ENCODE measurements at regions not wholly inside any gene's neighbourhood (a gene's known extent, or its start where the extent isn't known, plus 50 kb on each side); places are given as distances from the start of the nearest gene placed in this dataset.
"Not testable (repeated sequence)": the region's sequence is repeated elsewhere in the genome, so short reads cannot be mapped to it uniquely, and the experiment has no call there.

DNA sequence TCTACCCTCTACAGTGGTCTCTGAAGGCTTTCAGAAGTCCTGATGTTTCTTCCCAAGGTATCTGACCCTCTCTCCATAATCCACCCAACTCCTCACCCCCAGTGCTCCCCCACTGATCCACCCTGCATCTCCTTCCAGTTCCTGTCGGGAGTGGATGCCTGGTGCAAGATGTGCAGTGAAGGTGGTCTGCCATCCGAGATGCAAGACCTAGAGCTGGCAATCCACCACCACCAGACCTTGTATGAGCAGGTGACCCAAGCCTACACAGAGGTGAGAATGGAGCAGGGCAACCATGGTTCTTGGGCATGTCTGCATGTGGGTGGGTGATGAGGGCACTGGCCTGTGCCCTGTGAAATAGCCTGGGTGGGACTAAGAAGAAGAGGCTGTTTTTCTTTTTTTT lies 337.8 kb upstream of the ROPN1 start:
- H3K4me3 ChIP-seq (ENCODE audit: low read depth, low read length): no peak overlapping the region
- no peak for DNase-seq (ENCODE audit: low read depth)
- TF ChIP-seq, protein P1, sequence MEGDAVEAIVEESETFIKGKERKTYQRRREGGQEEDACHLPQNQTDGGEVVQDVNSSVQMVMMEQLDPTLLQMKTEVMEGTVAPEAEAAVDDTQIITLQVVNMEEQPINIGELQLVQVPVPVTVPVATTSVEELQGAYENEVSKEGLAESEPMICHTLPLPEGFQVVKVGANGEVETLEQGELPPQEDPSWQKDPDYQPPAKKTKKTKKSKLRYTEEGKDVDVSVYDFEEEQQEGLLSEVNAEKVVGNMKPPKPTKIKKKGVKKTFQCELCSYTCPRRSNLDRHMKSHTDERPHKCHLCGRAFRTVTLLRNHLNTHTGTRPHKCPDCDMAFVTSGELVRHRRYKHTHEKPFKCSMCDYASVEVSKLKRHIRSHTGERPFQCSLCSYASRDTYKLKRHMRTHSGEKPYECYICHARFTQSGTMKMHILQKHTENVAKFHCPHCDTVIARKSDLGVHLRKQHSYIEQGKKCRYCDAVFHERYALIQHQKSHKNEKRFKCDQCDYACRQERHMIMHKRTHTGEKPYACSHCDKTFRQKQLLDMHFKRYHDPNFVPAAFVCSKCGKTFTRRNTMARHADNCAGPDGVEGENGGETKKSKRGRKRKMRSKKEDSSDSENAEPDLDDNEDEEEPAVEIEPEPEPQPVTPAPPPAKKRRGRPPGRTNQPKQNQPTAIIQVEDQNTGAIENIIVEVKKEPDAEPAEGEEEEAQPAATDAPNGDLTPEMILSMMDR (IDR thresholded peaks at IDR 0.05; ENCODE audit: insufficient read depth, low read depth, low read length): no peak

DNA sequence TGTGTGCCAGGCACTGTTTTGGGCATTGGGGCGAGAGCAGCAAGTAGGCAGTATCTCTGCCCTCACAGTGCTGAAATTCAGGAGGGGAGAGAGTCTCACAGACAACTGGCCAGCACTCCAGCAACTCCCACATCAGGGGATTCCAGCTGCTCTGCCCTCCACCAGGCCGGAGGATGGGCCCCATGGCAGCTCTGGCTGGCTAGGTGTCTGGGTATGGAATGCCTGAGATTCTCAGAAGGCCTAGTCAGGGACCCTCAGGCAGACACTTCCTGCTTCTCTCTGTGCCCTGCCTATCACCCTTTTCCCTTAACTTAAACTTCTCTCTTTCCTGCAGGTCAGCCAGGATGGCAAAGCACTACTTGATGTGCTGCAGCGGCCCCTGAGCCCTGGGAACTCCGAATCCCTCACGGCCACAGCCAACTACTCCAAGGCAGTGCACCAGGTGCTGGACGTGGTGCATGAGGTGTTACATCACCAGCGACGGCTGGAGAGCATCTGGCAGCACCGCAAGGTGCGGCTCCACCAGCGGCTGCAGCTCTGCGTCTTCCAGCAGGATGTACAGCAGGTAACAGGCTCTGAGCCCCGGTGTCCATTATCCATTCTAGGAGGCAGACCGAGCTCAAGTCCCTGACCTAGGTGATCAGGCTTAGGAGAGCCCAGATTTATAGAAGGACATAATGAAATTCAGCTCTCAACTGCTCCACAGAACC lies 342.2 kb upstream of the ROPN1 start:
- TF ChIP-seq, protein P1 (IDR thresholded peaks at IDR 0.05; ENCODE audit: insufficient read depth, low read depth, low read length): no peak
- no peak overlapping the region for H3K4me3 ChIP-seq (ENCODE audit: low read depth, low read length)
- DNase-seq (ENCODE audit: low read depth): no peak

- DNase-seq (ENCODE audit: low read depth): no peak
- no peak overlapping the region for H3K4me3 ChIP-seq (ENCODE audit: low read depth, low read length)
- TF ChIP-seq, protein P1 (IDR thresholded peaks at IDR 0.05; ENCODE audit: insufficient read depth, low read depth, low read length): no peak
Measured at GRCh38 chr3:124336067-124336656, 344.2 kb upstream of the ROPN1 start.

GRCh38 chr3:124345845-124346244 lies 353.9 kb upstream of the ROPN1 start:
- TF ChIP-seq, protein P1 (IDR thresholded peaks at IDR 0.05; ENCODE audit: insufficient read depth, low read depth, low read length): no peak
- DNase-seq (ENCODE audit: low read depth): no peak
- no peak overlapping the region for H3K4me3 ChIP-seq (ENCODE audit: low read depth, low read length)

DNA sequence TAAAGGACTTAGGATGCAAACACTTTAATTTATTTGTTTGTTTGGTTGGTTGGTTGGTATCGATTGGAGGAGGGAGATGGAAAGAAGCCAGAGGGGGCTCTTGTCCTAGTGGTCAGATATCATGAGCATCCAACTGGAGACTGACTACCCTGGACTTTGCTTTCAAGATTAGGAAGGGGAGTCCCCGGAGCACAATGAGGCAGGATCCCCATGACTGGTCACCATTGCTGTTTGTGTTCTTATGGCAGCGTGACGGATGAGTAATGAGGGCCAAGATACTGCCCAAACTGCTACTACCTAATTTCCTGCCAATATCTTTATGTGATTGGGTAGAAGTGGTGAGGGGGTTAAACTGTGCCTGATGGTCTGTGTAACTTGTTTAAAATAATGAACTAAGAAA lies 354.6 kb upstream of the ROPN1 start:
- DNase-seq (ENCODE audit: low read depth): no peak
- H3K4me3 ChIP-seq (ENCODE audit: low read depth, low read length): no peak overlapping the region
- TF ChIP-seq, protein P1 (IDR thresholded peaks at IDR 0.05; ENCODE audit: insufficient read depth, low read depth, low read length): no peak

DNA sequence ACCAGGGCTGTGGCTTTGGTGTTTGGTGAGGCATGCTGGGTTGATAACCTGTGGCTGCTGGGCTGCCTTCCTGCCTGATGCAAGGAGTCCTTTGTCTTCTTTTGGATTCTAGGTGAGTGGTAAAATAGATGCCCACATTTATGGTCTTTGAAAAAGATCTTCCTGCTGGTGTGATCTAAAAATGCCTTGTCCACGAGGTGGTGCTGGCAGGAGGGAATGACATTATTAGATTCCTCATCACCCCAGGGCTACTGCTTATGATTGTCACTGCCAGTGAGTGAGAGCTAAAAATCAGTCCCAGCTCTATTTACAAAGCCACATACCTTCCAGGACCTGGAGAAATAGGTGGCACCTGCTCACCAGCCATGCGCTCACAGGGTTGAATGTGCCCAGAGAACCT lies 355.5 kb upstream of the ROPN1 start:
- TF ChIP-seq, protein P1 (IDR thresholded peaks at IDR 0.05; ENCODE audit: insufficient read depth, low read depth, low read length): no peak
- no peak for DNase-seq (ENCODE audit: low read depth)
- no peak overlapping the region for H3K4me3 ChIP-seq (ENCODE audit: low read depth, low read length)

DNA sequence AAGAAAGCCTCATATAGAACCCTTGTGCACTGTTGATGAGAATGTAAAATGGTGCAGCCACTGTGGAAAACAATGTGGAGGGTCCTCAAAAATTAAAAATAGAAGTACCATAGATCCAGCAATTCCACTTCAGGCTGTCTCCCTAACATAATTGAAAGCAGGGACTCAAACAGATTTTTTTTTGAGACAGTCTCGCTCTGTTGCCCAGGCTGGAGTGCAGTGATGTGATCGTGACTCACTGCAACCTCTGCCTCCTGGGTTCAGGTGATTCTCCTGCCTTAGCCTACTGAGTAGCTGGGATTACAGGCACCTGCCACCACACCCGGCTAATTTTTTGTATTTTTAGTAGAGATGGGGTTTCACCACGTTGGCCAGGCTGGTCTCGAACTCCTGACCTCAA lies 356.6 kb upstream of the ROPN1 start:
- not testable (repeated sequence) for H3K4me3 ChIP-seq (ENCODE audit: low read depth, low read length); DNase-seq (ENCODE audit: low read depth)
